ENCODE measurements at regions not wholly inside any gene's neighbourhood (a gene's known extent, or its start where the extent isn't known, plus 50 kb on each side); places are given as distances from the start of the nearest gene placed in this dataset.
"Not testable (repeated sequence)": the region's sequence is repeated elsewhere in the genome, so short reads cannot be mapped to it uniquely, and the experiment has no call there.

DNA sequence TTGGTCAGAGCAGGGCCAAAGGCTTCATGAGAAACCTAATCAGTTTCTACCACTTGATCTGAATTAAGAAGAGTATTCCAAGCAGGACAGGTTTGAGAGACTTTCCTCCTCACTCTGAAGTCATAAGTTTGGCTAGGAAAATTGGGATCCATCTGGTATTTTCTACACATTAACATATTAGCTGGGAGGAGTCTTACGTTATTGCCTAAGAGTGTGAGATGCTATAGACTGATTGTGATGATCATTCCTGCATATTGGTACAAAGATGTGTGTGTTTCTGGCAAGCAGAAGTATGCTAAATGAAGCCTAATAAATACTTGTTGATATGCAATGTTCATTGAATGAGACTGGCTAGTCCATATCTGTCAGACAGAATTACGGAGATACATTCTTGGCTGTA, 73.5 kb upstream of the RASGRP1 start:
- H3K4me3 ChIP-seq (ENCODE audit: low read depth, low read length), result no peak overlapping the region
- TF ChIP-seq, protein P1, sequence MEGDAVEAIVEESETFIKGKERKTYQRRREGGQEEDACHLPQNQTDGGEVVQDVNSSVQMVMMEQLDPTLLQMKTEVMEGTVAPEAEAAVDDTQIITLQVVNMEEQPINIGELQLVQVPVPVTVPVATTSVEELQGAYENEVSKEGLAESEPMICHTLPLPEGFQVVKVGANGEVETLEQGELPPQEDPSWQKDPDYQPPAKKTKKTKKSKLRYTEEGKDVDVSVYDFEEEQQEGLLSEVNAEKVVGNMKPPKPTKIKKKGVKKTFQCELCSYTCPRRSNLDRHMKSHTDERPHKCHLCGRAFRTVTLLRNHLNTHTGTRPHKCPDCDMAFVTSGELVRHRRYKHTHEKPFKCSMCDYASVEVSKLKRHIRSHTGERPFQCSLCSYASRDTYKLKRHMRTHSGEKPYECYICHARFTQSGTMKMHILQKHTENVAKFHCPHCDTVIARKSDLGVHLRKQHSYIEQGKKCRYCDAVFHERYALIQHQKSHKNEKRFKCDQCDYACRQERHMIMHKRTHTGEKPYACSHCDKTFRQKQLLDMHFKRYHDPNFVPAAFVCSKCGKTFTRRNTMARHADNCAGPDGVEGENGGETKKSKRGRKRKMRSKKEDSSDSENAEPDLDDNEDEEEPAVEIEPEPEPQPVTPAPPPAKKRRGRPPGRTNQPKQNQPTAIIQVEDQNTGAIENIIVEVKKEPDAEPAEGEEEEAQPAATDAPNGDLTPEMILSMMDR (IDR thresholded peaks at IDR 0.05; ENCODE audit: insufficient read depth, low read length, poor library complexity, severe bottlenecking), result no peak
- H3K27me3 ChIP-seq (ENCODE audit: control insufficient read depth, insufficient read depth, low read length), result no peaks in the 10 kb centered on the region
- H3K36me3 ChIP-seq (ENCODE audit: control insufficient read depth, insufficient read depth, low read length), result no peaks in the 10 kb centered on the region
- DNase-seq (ENCODE audit: low read depth), result no peak

DNA sequence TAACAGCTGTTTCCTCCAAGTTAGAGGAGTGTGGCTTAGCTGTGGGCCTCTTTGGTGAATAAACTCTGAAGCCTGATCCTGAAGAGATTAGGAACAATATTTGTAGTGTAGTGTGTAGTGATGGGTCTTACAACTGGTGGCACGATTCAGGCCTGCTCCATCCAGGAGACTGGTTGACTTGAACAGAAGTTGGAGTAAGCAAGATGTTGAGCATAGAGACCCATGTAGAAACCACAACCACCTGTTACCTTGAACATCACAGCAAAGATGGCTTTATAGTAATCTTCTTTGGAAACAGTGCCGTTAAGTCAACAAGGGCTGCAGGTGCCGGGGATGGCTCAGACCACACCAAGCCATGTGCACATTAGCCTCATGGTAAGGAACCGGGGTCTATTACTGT, 74.2 kb upstream of the RASGRP1 start:
- no peaks in the 10 kb centered on the region for H3K27me3 ChIP-seq (ENCODE audit: control insufficient read depth, insufficient read depth, low read length)
- no peaks in the 10 kb centered on the region for H3K36me3 ChIP-seq (ENCODE audit: control insufficient read depth, insufficient read depth, low read length)
- DNase-seq (ENCODE audit: low read depth), result no peak
- TF ChIP-seq, protein P1 (IDR thresholded peaks at IDR 0.05; ENCODE audit: insufficient read depth, low read length, poor library complexity, severe bottlenecking), result no peak
- H3K4me3 ChIP-seq (ENCODE audit: low read depth, low read length), result no peak overlapping the region

DNA sequence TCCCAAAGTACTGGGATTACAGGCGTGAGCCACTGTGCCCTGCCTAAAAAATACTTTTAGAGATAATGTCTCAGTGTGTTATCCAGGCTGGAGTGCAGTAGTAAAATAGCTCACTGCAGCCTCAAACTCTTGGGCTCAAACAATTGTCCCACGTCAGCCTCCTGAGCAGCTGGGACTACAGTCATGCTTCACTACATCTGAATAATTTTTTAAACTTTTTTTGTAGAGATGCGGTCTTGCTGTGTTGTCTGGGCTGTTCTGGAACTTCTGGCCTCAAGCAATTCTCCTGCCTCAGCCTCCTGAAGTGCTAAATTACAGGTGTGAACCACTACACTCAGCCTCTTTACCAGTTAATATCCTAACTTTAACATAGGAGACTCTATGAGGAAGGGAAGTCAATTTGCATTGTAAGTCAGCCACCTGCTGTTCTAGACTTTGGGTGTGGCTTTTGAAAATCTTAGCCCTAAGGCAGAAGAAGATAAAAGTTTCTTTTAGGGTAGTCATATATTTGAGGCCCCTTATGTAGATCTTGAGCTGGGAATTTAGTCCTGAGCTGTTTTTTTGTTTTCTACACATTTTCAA, 78.2 kb upstream of the RASGRP1 start:
- DNase-seq (ENCODE audit: low read depth), result no peak
- H3K27me3 ChIP-seq (ENCODE audit: control insufficient read depth, insufficient read depth, low read length), result no peaks in the 10 kb centered on the region
- no peaks in the 10 kb centered on the region for H3K36me3 ChIP-seq (ENCODE audit: control insufficient read depth, insufficient read depth, low read length)
- TF ChIP-seq, protein P1 (IDR thresholded peaks at IDR 0.05; ENCODE audit: insufficient read depth, low read length, poor library complexity, severe bottlenecking), result no peak
- H3K4me3 ChIP-seq (ENCODE audit: low read depth, low read length), result no peak overlapping the region

- not testable (repeated sequence) for DNase-seq (ENCODE audit: low read depth); H3K36me3 ChIP-seq (ENCODE audit: control insufficient read depth, insufficient read depth, low read length); H3K4me3 ChIP-seq (ENCODE audit: low read depth, low read length); H3K27me3 ChIP-seq (ENCODE audit: control insufficient read depth, insufficient read depth, low read length)
These were observed 79.7 kb upstream of the RASGRP1 start for GRCh38 chr15:38644353-38644752.

- TF ChIP-seq, protein P1 (IDR thresholded peaks at IDR 0.05; ENCODE audit: insufficient read depth, low read length, poor library complexity, severe bottlenecking), result no peak
- no peaks in the 10 kb centered on the region for H3K27me3 ChIP-seq (ENCODE audit: control insufficient read depth, insufficient read depth, low read length)
- H3K4me3 ChIP-seq (ENCODE audit: low read depth, low read length), result no peak overlapping the region
- no peaks in the 10 kb centered on the region for H3K36me3 ChIP-seq (ENCODE audit: control insufficient read depth, insufficient read depth, low read length)
- no peak for DNase-seq (ENCODE audit: low read depth)
These were observed 82.1 kb upstream of the RASGRP1 start for GRCh38 chr15:38646716-38647115.

GRCh38 chr15:38647683-38648082, 83.1 kb upstream of the RASGRP1 start:
- Histone ChIP-seq H3K36me3 (ENCODE audit: control insufficient read depth, insufficient read depth, low read length) (no peaks in the 10 kb centered on the region), H3K4me3 (ENCODE audit: low read depth, low read length) (no peak overlapping the region), H3K27me3 (ENCODE audit: control insufficient read depth, insufficient read depth, low read length) (no peaks in the 10 kb centered on the region)
- TF ChIP-seq, protein P1 (IDR thresholded peaks at IDR 0.05; ENCODE audit: insufficient read depth, low read length, poor library complexity, severe bottlenecking), result peak; percentile 60
- DNase-seq (ENCODE audit: low read depth), result no peak

Data from kidney epithelial cell (primary cell).